Superior temporal gyrus (tissue), 1 donor: ENCODE measurements at regions not wholly inside any gene's neighbourhood (a gene's known extent, or its start where the extent isn't known, plus 50 kb on each side); places are given as distances from the start of the nearest gene placed in this dataset.

ENCODE experiments used
- DNase-seq: peaks from one replicate; pipeline ENCODE4 v3.0.0-alpha.2; 2016; ENCODE audit errors: extremely low spot score

- DNase-seq, result no peak
Measured at GRCh38 chr1:188277771-188278170, 1449.0 kb downstream of the PLA2G4A start.

GRCh38 chr1:188281921-188282320 is 1453.2 kb downstream of the PLA2G4A start:
- DNase-seq, result no peak

GRCh38 chr1:188295157-188295556 is 1466.4 kb downstream of the PLA2G4A start:
- no peak for DNase-seq

- DNase-seq, result no peak
Measured at GRCh38 chr1:188302746-188303145, 1474.0 kb downstream of the PLA2G4A start.

GRCh38 chr1:188314557-188315137 is 1485.9 kb downstream of the PLA2G4A start:
- no peak for DNase-seq

GRCh38 chr1:188317894-188318293 is 1489.1 kb downstream of the PLA2G4A start:
- no peak for DNase-seq

GRCh38 chr1:188325211-188325610 is 1496.5 kb downstream of the PLA2G4A start:
- no peak for DNase-seq

- no peak for DNase-seq
Measured at GRCh38 chr1:188343914-188344313, 1515.2 kb downstream of the PLA2G4A start.

GRCh38 chr1:188350104-188350503 is 1521.4 kb downstream of the PLA2G4A start:
- DNase-seq, result no peak

- no peak for DNase-seq
Measured at GRCh38 chr1:188355082-188355481, 1526.3 kb downstream of the PLA2G4A start.

GRCh38 chr1:188355847-188356246 is 1527.1 kb downstream of the PLA2G4A start:
- DNase-seq, result no peak

GRCh38 chr1:188359315-188359714 is 1530.6 kb downstream of the PLA2G4A start:
- no peak for DNase-seq

- DNase-seq, result no peak
Measured at GRCh38 chr1:188363943-188364342, 1535.2 kb downstream of the PLA2G4A start.

GRCh38 chr1:188364927-188365449 is 1536.2 kb downstream of the PLA2G4A start:
- DNase-seq, result no peak

- no peak for DNase-seq
Measured at GRCh38 chr1:188365874-188366273, 1537.1 kb downstream of the PLA2G4A start.

- DNase-seq, result no peak
Measured at GRCh38 chr1:188367661-188368060, 1538.9 kb downstream of the PLA2G4A start.

- DNase-seq, result no peak
Measured at GRCh38 chr1:188371295-188371806, 1542.6 kb downstream of the PLA2G4A start.

GRCh38 chr1:188372821-188373220 is 1544.1 kb downstream of the PLA2G4A start:
- no peak for DNase-seq

- DNase-seq, result no peak
Measured at GRCh38 chr1:188382851-188383250, 1554.1 kb downstream of the PLA2G4A start.

GRCh38 chr1:188386161-188386560 is 1557.4 kb downstream of the PLA2G4A start:
- DNase-seq, result no peak

GRCh38 chr1:188386666-188387065 is 1557.9 kb downstream of the PLA2G4A start:
- DNase-seq, result no peak

GRCh38 chr1:188394677-188395076 is 1565.9 kb downstream of the PLA2G4A start:
- no peak for DNase-seq

- no peak for DNase-seq
Measured at GRCh38 chr1:188397521-188397920, 1568.8 kb downstream of the PLA2G4A start.

GRCh38 chr1:188402986-188403385 is 1574.2 kb downstream of the PLA2G4A start:
- DNase-seq, result no peak
